HG03060 (cell line): ENCODE measurements at regions not wholly inside any gene's neighbourhood (a gene's known extent, or its start where the extent isn't known, plus 50 kb on each side); places are given as distances from the start of the nearest gene placed in this dataset.

Experiments used
- ATAC-seq: cut with Tn5 transposase; IDR thresholded peaks from one replicate; pipeline ENCODE4 v1.9.1; 2021; ENCODE audit warnings: low read depth, moderate number of reproducible peaks; ENCODE audit not compliant: unreplicated experiment

DNA sequence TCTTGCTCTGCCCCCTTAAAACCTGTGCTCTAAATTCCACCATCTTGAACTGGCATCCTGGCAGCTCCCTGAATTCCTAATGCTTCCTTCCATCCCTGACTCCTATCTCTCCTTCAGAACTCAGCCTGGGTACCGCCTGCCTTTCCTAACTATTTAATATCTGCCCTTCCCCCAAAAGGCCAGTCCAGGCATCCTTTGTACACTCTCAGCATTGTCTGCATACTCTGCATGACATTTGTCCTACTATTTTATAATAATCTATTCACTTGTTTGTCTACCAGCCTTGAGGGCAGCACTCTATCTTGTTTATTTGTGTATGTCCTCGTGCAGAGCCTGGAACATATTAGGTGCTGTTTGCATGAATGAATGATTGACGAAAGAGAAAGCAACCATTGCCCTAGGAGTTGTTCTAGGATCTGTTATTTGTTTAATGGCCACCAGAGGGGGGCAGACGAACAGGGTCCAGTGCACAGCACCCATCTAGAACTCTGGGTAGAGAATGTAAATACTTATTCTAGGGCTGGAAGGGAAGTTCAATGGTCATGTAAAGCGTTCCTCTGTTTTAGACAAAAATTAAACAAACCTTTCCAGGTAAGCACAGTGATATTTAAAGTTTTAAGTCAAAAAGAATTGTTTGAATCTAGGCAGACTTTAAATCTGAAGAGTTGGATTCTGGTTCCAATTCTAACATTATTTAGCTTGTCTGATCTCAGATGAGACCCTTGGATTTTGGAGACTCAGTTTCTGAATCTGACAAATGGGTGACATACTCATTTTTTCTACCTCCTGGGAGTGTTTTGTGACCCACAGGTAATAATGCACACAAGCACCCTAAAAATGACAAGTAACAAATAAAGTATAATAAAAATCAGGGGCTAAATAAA, 125.8 kb upstream of the GALNT15 start:
- peak; percentile 82 for ATAC-seq

DNA sequence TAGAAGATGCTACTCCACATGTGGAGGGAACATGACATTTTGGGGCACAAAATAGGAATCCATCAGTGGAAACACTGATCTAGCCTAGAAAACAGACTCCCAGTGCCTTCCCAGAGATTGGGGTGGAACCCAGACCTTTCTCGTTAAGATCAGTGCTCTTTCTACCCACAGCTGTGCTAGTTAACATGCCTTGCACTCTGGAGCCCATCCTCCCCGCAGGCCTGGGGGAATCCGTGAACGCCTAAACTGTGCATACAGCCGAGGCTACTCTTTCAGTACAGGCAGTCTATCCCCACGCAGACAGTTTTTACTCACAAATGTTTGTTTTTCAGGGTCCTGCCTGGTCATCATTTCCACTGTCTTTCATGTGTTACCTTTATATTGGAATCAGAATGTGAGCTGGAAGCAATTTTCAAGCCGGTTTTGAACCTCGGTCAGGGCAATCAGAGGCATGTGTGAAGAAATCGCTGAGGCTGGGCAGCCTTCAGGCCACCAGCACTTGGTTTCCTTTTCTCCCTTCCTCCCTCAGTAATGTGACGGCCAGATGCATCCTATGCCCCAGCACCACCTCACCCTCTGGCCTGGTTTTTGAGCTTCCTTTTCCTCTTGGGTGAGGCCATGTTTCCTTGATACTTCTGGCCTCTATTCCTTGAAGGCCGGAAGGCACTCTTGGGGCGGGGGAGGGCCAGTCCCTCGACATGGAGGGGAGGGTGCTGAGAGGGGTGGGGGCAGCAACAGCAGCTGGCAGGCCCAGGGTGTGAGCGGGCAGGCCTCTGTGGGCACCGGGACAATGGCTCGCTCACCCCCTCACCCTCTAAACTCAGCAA, 123.6 kb upstream of the GALNT15 start:
- ATAC-seq: no peak

DNA sequence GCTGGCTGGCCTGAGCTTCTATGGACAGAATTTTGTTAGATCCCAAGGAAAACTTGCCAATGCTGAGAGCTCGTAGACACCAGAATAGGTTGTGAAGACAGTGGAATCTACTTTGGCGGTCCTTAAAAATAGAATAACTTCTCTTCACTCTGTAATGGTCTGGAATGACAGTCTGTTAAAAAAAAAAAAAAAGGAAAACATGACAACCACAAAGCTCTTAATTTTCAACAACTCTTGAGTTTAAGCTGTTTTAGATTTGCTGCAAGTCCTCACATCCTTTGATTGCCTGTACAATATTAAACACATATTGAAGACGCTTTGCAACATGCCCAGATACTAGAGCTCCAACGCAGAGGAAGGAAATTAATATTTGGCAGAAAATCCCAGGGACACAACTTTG, 122.8 kb upstream of the GALNT15 start:
- ATAC-seq: no peak

DNA sequence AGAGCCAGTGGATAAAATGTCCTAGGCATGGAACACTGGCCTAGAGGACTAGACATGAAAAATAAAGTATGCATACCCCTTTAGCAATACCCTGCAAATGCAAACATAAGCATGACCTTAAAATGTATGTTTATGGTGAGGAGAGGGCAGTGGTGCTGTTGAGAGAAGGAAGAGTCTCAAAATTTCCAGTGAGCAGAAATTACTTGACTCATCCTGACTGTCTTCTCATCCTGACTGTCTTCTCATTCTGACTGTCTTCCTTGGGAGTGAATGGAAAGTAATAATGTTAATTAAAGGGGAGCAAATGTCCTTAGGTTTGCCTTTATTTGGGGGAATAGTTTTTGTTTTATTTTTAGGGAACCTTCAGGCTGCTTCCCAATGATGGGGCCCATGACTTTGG, 121.5 kb upstream of the GALNT15 start:
- ATAC-seq: no peak

DNA sequence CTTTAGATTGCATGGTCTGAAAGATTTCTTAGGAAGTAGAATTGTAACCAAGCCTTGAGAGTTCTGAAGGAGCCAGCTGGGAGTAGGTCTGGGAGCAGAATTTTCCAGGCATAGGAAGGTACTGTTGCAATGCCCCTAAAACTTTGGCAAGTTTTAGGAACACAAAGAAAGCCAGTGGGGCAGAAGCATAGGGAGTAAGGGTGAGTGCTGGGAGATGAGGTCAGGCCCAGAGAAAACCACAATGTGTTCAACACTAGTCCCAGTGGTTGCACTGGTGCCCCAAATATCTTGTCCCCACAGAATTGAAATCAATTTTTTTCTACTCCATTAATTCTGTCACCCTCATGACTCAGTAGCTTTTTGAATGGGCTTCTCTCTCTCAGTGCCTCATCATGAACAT, 120.7 kb upstream of the GALNT15 start:
- no peak for ATAC-seq

DNA sequence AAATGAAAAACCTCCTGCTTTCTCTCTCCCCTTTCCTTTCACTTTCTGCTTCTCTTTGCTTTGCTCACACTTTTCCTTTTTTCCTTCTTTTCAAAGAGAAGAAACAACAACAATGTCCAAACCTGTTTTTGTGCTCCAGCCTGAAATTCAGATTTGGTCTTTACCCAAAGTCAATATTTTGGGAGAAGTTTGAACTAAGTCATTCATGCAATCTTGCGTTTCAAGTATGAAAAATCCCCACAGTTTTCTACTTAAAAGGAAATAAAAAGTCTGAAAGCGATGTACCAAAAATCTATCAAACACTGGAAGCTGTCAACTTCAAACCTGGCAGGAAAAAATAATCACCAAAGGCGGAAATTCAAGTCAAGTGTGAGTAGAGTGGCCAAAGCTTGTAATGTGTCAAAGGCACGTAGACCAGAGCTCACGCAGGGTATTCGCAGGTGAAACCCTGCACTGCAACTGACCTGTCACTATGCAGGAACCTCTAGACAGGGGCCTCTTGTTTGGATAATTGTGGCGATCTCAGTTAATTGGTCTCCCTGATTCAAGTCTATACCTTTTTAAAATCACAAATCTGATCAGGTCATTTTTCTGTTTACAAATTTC, 118.8 kb upstream of the GALNT15 start:
- ATAC-seq: no peak

DNA sequence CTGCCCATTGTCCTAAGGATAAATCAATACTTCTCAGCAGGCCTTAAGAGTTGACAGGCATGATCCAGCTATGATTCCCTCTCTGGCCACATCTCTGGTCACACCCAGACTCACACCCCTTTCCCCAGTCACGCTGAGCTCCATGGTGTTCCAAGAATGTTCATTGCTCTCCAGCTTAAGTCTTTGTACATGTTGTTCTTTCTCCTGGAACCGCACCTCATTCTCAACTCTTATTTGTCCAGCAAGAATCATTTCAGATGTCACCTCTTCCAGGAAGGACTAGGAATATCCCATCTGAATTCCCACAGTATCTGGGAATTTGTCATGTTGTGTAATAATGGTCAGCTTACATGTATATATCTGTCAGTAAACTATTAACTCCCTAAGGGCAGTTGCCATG, 118.3 kb upstream of the GALNT15 start:
- no peak for ATAC-seq

DNA sequence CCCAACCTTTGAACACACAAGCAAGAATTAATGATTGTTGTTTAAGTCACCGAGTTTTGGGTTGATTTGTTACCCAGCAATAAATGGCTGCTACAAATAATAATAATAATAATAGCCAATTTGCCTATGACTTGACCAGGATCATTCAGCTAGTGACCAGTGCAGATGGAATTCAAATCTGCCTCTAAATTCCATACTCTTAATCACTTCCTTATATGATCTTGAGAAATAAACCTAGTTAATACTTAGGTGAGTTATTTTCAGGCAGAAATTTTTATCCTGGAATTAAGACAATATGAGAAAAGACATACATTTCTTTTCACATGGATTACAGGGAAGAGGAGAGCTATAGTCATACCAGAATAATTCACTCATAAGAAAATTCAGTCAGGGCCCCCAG, 116.0 kb upstream of the GALNT15 start:
- ATAC-seq: no peak

DNA sequence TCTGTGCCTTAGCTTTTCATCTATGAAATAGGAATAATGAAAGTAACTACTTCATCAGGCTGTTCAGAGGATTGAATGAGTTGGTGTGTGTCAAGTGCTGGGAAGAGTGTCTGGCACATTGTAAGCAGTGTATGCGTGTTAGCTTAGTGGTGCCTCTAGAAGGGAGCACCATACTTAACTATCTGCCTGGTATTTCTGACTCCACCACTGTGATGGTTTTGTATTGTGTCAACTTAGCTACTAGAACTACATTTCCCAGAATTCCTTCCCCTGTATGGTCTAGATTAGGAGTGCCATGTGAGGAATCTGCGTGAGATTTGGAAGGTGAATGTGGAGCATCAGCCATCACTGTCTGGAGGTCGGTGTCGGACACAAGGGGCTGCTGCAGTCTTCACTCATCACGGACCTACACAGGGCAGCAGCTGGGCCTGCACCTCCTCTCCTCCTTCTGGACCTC, 115.4 kb upstream of the GALNT15 start:
- no peak for ATAC-seq

DNA sequence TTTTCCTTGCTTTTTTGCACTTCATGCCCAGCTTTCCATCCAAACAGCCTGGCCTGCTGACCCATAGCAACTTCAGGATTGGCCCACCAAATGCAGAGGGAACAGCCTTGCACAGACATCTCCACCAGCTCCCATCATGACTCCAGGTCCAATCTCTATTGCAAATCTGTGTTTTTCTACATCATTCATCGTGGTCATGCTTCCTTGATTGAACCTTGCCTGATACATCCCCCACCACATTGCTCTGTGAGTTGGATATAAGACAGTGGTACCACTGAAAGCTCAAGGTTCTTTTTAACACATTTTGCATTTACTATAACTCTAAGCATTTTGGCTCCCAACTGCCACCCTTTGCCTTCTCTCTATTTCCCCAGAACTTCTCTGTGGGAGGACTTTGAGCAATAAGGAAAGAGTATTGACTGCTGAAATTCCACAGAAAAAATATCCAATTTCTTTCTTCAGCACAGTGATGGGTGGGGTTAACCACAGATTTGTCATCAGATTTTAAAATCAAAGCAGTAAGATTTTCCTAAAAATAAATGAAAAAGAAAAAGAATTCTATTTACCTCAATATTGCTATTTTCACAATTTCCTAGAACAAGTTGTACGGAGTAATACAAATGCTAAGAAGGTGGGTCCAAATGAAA, 114.6 kb upstream of the GALNT15 start:
- ATAC-seq: no peak

DNA sequence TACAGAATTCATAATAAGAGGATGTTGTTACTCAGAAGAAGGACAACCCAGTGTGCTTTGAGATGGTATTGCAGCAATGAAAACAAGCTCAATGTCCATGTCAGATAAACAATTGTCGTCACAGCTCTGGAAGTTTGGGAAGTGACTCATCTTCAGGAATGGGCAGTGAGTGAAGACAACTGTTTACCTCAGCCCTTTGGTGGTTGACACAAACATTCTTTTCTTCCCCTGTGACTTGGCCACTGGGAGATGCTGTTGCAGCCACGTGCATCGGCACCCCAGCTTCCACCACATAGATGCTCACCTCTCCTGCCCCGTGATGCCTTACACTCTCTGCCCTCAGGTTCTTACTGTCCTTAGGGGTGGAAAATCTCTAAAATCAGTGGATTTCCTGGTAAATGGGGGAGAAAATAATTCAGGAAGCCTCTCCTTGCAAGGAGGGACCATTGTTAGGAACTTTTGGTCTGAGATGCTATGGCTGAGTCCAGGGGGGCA, 114.1 kb upstream of the GALNT15 start:
- no peak for ATAC-seq

DNA sequence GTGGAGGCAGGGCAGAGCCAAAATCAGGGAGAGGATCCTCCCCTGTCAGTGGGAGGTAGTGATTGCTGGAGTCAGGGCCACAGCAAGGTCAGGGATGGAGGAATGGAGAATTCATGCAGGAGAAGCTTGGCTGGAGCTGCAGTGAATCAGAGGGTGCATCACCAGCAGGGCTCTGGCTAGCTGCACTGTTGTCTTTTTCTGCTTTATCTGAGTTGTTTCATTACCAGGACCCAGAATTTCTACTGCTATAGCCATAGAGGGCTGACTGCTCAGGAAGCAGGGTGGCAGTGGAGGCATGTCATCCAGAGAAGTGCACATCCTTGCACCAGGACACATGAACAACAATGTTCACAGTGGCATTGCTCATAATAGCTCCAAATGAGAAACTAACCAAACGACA, 113.5 kb upstream of the GALNT15 start:
- ATAC-seq: no peak

DNA sequence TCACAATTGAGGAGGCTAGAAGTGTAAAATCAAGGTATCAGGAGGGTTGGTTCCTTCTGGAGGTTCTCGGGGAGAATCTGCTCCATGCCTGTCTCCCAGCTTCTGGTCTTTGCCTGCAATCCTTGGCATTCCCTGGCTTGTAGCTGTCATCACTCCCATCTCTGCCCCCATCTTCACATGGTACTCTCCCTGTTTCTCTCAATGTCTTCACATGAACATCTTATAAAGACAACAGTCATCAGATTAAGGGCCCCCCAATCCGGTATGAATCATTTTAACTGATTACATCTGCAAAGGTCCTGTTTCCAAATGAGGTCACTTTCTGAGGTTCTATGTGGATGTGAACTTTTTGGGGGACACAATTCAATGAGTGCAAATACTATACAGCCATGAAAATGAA, 113.0 kb upstream of the GALNT15 start:
- ATAC-seq: no peak

DNA sequence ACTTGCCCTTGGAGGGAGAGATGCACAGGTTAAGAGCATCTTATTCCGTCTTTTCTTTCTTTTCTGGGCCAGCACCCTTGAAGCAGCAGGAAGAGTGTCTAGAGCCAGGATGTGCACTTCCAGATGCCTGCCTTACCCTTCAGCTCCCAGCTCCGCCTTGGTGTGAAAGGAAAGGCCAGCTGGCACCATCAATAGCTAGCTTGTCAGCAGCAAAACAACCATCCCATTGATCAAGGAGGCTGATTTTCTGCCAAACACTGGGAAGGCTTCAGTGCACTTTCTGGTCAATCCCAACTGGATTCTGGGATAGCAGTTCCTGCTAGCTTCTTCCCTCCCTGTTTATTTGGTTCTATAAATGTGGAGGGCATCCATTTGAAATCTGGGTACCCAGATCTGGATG, 110.9 kb upstream of the GALNT15 start:
- no peak for ATAC-seq

DNA sequence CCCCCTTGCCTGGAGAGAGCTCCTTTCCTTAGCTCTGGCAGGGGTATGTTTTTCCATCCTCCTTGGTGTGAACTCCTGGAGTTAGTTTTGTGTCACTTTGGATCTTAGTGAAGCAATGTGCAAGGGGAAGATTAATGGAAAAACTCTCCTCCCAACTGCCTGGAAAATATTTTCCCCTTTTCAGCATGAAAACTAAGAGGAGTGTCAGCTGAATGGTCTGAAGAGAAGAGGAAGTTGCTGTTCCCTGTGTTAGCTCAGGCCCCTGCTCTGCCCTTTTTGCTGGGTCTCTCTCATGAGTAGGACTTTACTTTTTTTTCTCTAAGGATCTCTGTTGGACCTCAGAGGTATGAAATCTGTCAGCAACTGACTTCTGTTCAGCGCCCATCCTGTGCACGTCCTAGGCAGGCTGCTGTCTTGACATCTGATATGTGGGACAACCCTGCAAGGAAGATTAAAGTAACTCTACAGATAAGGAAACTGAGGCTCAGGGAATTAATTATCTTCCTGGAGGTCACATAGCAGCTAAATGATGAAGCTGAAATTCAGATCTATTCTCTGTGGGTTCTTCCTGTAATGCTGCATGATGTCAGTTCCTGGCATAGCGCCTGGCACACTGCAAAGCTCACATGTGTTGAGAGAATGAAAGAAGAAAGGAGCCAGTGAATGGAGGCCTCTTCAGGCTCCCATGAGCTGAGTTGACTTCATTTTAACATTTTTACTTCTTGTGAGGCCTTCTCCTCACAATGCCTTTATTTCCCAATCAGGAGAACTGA, 109.7 kb upstream of the GALNT15 start:
- ATAC-seq: no peak

DNA sequence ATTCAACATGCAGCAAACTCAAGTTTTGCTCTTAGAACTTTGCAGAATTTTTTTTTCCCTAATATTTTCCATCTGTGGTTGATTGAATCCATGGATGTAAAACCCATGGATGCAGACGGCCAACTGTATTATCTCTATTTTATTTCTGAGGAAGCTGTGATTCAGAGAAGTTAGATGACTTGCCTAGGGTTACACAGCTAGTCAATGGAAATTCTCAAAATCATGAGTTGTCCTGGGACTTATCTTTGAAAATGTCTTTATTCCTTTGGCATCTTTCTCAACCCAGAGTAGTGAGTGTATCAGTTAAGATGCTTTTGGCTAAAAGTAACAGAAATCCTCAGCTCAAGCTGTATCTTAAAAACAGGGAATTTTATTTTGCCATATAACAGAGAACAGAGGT, 107.9 kb upstream of the GALNT15 start:
- ATAC-seq: no peak

DNA sequence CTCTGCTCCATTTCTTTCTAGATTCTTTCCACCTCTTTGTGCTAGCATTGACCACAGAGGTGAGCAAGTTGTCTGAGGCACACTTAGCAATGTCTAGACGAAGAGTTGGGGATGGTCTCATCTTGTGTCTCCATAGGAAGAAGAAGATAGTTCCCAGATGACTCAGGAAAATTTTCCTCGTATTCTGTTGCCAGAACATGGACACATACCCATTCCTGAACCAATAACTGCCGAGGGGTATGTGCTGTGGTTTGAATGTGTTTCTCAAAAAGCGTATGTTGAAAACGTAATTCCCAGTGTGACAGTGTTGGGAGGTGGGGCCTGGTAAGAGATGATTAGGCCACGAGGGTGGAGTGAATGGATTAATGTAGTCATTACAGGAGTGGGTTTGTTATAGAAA, 107.5 kb upstream of the GALNT15 start:
- ATAC-seq: no peak

DNA sequence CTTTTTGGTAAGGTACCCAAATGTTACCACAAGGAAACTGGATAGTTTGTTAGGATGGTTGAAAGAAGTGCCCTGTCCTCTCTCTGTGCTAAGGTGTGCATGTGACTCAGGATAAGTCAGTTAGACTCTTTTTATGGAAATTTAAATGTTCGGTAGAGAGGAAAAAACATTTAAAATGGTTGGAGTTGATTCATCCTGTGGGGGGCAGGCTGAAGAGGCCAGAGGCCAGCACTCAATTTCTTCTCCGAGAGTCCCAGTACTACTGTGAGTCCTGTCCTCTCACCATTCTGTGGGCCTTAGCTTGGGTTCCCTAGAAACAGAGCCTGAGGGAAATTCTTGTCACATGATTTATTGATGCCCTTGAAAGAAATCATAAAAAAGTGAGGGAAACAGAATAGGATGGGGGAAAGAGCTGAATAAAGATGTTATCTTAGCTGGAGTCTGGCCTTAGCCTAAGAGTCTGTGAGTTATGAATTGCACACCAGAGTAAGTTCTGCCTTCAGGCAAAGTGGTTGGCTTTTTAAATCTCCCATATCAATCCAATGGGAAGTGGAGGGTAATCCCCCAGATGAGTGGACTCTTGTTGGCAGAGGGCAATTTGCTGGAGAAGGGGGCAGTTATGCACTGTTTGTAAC, 106.5 kb upstream of the GALNT15 start:
- no peak for ATAC-seq

DNA sequence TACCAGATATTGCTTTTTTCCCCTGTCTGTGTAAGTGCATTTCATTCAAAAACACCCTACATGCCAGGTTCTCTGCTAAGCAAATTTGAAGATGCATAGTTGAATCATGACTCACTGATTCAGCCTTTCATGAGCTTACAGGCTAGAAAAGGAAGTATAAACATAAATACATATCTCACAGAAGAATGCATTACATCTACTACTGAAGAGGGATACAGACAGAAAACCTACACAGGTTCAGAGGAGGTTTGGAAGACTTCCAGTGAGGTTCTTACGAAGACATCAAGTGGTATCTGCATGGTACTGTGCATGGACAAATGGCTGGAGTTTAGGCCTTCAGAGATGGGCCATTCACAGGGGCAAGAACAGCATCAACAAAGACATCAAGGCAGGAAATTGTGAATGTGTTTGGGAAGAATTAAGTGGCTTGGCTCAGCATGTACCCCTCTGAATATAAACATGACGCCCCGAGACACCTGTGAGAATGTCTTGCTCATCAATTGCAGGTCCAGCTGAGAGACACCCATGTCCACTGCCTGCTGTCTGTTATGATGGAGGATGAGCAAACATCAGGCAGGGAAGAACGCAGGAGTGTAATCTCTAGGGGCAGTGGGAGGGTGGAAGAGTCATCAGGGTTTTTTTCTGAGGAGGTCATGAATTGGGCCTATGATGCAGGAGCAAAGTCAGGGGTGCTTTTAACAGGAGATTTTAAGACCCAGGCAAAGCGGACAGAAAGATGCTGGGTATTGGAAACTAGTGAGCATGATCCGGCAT, 105.1 kb upstream of the GALNT15 start:
- no peak for ATAC-seq
